ENCODE measurements at regions not wholly inside any gene's neighbourhood (a gene's known extent, or its start where the extent isn't known, plus 50 kb on each side); places are given as distances from the start of the nearest gene placed in this dataset.

DNA sequence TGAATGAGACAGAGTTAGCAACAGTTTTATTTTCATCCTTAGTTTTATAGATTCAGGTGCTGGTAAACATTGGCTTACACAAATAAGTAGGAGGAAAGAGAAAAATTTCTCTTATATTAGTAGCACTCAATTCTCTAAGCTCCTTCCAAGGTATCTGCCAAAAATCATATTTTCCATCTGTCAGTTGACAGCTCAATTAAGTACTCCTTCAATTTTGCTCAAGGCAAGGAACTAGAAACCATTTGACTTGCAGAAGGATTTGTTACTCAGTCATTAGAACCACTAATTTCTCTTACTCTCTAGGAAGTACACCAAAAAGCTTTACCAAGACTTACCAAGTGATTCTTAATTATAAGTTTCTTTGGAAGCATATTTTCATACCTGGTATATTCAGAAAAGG, 101.4 kb upstream of the ATP8B1 start:
- intact Hi-C loops (cut with micrococcal nuclease; ENCODE audit: unreplicated experiment): no loop called here
- Mint-ChIP-seq H3K36me3 (ENCODE audit: insufficient read depth, unreplicated experiment) (no peaks in the 10 kb centered on the region), H3K4me3 (ENCODE audit: unreplicated experiment) (no peak overlapping the region), H3K27me3 (ENCODE audit: insufficient read depth, unreplicated experiment) (no peaks in the 10 kb centered on the region), H3K27ac (ENCODE audit: unreplicated experiment) (no peak overlapping the region), H3K4me1 (ENCODE audit: low read depth, unreplicated experiment) (no peaks in the 10 kb centered on the region), H3K9me3 (ENCODE audit: unreplicated experiment) (no peaks in the 10 kb centered on the region)
- POLR2A ChIA-PET: no interaction called here
- no peaks in the 10 kb centered on the region for H3K9me3 ChIP-seq
- CTCF ChIA-PET: no interaction called here
- H3K4me1 ChIP-seq: no peaks in the 10 kb centered on the region
- no peak for DNase-seq
- no TSS peak for BruUV-seq (replicated peaks)
- no peaks in the 10 kb centered on the region for H3K27me3 ChIP-seq (replicated peaks; ENCODE audit: control insufficient read depth, insufficient read depth, low read length)
- H3K36me3 ChIP-seq (ENCODE audit: control insufficient read depth, insufficient read depth, low read length): no peaks in the 10 kb centered on the region
- no peak overlapping the region for H3K4me3 ChIP-seq (ENCODE audit: low read depth, low read length)
- TF ChIP-seq, protein P1, sequence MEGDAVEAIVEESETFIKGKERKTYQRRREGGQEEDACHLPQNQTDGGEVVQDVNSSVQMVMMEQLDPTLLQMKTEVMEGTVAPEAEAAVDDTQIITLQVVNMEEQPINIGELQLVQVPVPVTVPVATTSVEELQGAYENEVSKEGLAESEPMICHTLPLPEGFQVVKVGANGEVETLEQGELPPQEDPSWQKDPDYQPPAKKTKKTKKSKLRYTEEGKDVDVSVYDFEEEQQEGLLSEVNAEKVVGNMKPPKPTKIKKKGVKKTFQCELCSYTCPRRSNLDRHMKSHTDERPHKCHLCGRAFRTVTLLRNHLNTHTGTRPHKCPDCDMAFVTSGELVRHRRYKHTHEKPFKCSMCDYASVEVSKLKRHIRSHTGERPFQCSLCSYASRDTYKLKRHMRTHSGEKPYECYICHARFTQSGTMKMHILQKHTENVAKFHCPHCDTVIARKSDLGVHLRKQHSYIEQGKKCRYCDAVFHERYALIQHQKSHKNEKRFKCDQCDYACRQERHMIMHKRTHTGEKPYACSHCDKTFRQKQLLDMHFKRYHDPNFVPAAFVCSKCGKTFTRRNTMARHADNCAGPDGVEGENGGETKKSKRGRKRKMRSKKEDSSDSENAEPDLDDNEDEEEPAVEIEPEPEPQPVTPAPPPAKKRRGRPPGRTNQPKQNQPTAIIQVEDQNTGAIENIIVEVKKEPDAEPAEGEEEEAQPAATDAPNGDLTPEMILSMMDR (IDR thresholded peaks at IDR 0.05; ENCODE audit: insufficient read depth in 1 of 2, low read depth in 1 of 2, low read length in 1 of 2, severe bottlenecking in 1 of 2, unreplicated experiment in 1 of 2): no peak

DNA sequence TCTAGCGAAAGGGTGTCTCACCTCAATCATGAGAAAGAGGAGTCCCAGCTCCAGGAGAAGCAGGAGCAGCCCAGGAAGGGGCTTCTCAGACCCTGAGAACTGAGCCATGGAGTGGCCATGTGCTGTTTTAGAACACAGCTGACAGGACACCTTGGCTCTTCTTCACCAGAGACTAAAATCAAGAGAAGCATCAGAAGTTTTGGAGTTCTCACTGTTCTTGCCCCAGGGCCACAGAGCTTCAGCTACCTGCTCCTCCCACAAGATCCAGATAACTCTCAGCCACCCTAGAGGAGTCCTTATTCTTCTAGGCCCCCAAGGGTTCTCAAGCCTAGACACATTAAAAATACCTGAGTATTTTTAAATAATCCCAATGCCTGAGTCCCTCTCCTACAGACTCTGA, 99.6 kb upstream of the ATP8B1 start:
- H3K27ac Mint-ChIP-seq (ENCODE audit: unreplicated experiment): no peak overlapping the region
- Histone ChIP-seq H3K27me3 (replicated peaks; ENCODE audit: control insufficient read depth, insufficient read depth, low read length) (no peaks in the 10 kb centered on the region), H3K4me3 (ENCODE audit: low read depth, low read length) (no peak overlapping the region), H3K9me3 (no peaks in the 10 kb centered on the region), H3K36me3 (ENCODE audit: control insufficient read depth, insufficient read depth, low read length) (no peaks in the 10 kb centered on the region), H3K4me1 (no peaks in the 10 kb centered on the region)
- POLR2A ChIA-PET: no interaction called here
- no peaks in the 10 kb centered on the region for H3K27me3 Mint-ChIP-seq (ENCODE audit: insufficient read depth, unreplicated experiment)
- TF ChIP-seq, protein P1 (IDR thresholded peaks at IDR 0.05; ENCODE audit: insufficient read depth in 1 of 2, low read depth in 1 of 2, low read length in 1 of 2, severe bottlenecking in 1 of 2, unreplicated experiment in 1 of 2): no peak
- CTCF ChIA-PET: no interaction called here
- H3K9me3 Mint-ChIP-seq (ENCODE audit: unreplicated experiment): no peaks in the 10 kb centered on the region
- no peak for DNase-seq
- H3K4me3 Mint-ChIP-seq (ENCODE audit: unreplicated experiment): no peak overlapping the region
- BruUV-seq (replicated peaks): no TSS peak
- intact Hi-C loops (cut with micrococcal nuclease; ENCODE audit: unreplicated experiment): no loop called here
- H3K4me1 Mint-ChIP-seq (ENCODE audit: low read depth, unreplicated experiment): no peaks in the 10 kb centered on the region
- H3K36me3 Mint-ChIP-seq (ENCODE audit: insufficient read depth, unreplicated experiment): no peaks in the 10 kb centered on the region

DNA sequence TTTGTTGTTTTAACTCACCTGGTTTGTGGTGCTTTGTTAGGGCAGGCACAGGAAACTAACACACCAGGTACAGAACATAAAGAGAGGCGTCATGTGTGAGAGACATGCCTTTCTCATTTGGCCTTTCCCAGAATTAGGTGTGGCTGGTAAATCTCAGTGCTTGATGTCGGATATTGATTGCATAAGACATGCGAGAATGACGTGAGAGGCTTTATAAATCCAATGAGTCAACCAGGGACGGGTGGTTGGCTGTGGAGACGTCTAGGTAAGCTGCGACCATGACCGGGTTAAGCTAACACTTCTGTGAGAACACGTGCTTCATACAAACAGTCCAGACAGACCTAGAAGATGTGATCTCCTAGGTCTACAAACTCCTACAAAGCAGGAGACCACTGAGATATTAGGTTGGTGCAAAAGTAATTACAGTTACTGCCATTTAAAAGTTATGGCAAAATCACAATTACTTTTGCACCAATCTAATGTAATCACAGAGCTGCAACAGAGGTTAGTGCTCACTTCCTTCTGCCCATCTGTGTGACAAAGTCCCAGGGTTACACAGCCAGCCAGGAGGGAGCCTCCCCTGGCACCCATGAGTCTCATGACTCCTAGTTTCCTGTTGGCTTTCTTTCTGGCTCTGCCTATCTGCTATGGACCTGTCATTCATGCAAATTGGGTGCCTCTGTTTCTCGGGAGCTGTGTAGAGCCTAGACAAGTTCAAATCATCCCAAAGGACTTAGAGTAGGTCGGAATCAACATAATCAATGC, 98.9 kb upstream of the ATP8B1 start:
- Mint-ChIP-seq H3K4me1 (ENCODE audit: low read depth, unreplicated experiment) (no peaks in the 10 kb centered on the region), H3K36me3 (ENCODE audit: insufficient read depth, unreplicated experiment) (no peaks in the 10 kb centered on the region), H3K27ac (ENCODE audit: unreplicated experiment) (no peak overlapping the region), H3K9me3 (ENCODE audit: unreplicated experiment) (no peaks in the 10 kb centered on the region), H3K27me3 (ENCODE audit: insufficient read depth, unreplicated experiment) (no peaks in the 10 kb centered on the region), H3K4me3 (ENCODE audit: unreplicated experiment) (no peak overlapping the region)
- Histone ChIP-seq H3K9me3 (no peaks in the 10 kb centered on the region), H3K27me3 (replicated peaks; ENCODE audit: control insufficient read depth, insufficient read depth, low read length) (no peaks in the 10 kb centered on the region), H3K36me3 (ENCODE audit: control insufficient read depth, insufficient read depth, low read length) (no peaks in the 10 kb centered on the region), H3K4me1 (no peaks in the 10 kb centered on the region), H3K4me3 (ENCODE audit: low read depth, low read length) (no peak overlapping the region)
- DNase-seq: no peak
- TF ChIP-seq, protein P1 (IDR thresholded peaks at IDR 0.05; ENCODE audit: insufficient read depth in 1 of 2, low read depth in 1 of 2, low read length in 1 of 2, severe bottlenecking in 1 of 2, unreplicated experiment in 1 of 2): no peak
- ChIA-PET POLR2A (no interaction called here), CTCF (no interaction called here)
- BruUV-seq (replicated peaks): no TSS peak
- intact Hi-C loops (cut with micrococcal nuclease; ENCODE audit: unreplicated experiment): no loop called here
